SHP77 treated with DMSO at 0.1 percent for 48 hours (cell line): ENCODE measurements at regions not wholly inside any gene's neighbourhood (a gene's known extent, or its start where the extent isn't known, plus 50 kb on each side); places are given as distances from the start of the nearest gene placed in this dataset.

Experiments used
- DNase-seq: peaks from one replicate; lab custom pipeline; 2025; lab: John Stamatoyannopoulos, UW

DNA sequence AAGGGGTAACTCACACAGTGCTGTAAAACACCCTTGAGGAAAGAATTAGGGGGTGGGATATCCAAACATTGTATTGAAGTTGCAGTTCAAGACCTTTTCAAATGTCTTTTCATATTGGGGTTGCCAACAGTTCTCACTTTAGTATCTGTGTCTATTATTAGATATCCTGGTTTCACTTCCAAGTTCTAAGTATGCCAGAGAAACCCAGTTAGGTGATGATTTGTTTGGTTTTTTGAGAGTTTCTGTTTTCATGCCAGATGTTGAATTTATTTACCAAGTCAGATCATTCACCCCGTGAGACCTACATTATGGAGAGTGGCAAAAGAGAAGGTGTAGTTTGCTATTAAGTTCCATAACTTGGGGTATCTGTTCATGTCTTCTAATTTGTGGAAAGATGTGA is 64.5 kb downstream of the C9orf152 start:
- no peak for DNase-seq

DNA sequence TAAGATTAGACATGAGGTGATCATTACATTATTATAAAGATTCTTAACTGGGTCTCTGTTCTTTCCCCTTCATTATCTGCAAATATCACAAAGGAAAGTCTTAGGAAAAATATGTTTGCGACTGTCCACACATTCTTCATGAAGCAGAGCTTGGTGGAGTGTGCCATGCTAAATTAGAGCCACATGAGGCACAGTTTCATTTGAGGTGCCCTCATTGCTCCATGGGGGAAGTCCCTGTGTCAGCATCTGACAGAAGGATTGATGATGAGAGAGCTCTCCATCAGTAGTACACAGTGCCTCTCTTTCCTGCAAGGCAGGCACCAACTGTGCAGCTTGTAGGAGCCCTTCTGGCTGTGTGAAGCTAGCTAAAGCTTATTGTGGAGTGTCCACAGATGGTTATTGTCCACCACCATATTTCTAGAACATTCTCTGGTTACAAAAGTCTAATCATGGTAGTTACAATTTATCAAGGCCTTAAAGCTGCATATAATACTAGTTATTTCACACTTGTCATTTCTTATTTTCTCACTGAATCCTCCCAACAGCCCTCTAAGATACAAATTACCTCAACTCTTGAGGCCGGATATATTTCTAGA is 63.9 kb downstream of the C9orf152 start:
- no peak for DNase-seq

DNA sequence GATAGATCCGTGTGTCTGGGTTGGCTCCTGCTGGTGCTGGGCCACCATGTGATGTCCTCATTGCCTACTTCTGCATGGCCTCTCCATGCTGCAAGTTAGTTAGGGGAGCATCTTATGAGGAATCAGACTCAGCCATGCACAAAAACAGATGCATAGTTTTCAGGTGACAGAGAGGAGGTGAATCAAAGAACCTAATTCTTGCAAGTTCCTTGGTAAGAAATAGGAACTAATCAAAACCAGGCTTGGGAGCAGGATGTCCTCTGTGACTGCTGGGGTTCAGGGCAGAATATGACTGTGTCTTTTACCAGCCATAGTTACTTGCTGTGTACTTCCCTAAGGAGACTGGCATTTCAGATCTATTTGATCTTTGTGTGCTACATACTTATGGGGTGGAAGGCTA is 61.6 kb downstream of the C9orf152 start:
- no peak for DNase-seq

DNA sequence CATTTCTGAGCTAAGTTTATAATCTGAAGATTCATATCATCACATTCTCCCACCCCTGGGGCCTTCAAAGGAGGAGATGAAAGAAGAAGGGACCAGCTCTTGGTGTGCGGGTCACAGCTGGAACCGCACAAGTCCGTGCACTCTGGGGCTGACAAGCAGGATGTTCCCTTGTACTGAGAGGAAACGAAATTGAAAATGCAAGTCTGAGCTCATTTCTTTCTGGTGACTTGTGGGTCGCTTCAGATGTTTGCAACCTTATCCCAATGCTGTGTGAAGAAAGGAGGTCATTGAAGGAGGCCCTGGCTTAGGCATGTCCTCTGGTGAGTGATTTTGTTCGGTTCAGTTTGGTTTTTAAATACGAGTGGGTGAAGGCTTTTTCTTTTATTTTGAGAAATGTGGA is 59.6 kb downstream of the C9orf152 start:
- no peak for DNase-seq

DNA sequence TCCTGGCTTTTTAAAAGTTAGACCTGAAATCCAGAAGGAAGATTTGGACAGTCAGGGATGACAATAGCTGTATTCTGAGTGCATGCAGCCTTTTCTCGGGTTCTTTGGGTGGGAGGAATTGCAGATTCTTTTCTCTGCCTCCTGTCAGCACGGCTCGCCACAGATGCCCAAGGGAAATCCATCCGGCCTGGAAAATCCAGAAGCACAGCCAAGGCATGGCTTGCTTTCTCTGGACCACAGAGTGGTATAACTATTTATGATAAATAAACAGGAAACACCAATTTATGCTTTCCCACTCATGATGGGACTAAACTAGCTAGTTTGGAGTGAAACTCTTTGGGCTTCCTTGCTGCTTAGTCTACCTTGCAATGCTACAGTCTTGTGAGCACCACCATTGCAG is 59.1 kb downstream of the C9orf152 start:
- DNase-seq = no peak
